ENCODE measurements at regions not wholly inside any gene's neighbourhood (a gene's known extent, or its start where the extent isn't known, plus 50 kb on each side); places are given as distances from the start of the nearest gene placed in this dataset.

GRCh38 chr20:17017232-17017631 is 209.6 kb upstream of the PCSK2 start:
- no peak for DNase-seq (ENCODE audit: low read depth in 2 of 2)

- DNase-seq (ENCODE audit: low read depth in 2 of 2) = no peak
Measured at GRCh38 chr20:17021481-17021880, 205.4 kb upstream of the PCSK2 start.

- DNase-seq (ENCODE audit: low read depth in 2 of 2) = no peak
Measured at GRCh38 chr20:17023036-17023435, 203.8 kb upstream of the PCSK2 start.

- DNase-seq (ENCODE audit: low read depth in 2 of 2) = no peak
Measured at GRCh38 chr20:17023806-17024205, 203.0 kb upstream of the PCSK2 start.

GRCh38 chr20:17024513-17025119 is 202.2 kb upstream of the PCSK2 start:
- DNase-seq (ENCODE audit: low read depth in 2 of 2) = no peak

- DNase-seq (ENCODE audit: low read depth in 2 of 2) = no peak
Measured at GRCh38 chr20:17026346-17026745, 200.5 kb upstream of the PCSK2 start.

- no peak for DNase-seq (ENCODE audit: low read depth in 2 of 2)
Measured at GRCh38 chr20:17029698-17030097, 197.1 kb upstream of the PCSK2 start.

- DNase-seq (ENCODE audit: low read depth in 2 of 2) = no peak
Measured at GRCh38 chr20:17036541-17036940, 190.3 kb upstream of the PCSK2 start.

- no peak for DNase-seq (ENCODE audit: low read depth in 2 of 2)
Measured at GRCh38 chr20:17042122-17042521, 184.7 kb upstream of the PCSK2 start.

- DNase-seq (ENCODE audit: low read depth in 2 of 2) = no peak
Measured at GRCh38 chr20:17043323-17043722, 183.5 kb upstream of the PCSK2 start.

- no peak for DNase-seq (ENCODE audit: low read depth in 2 of 2)
Measured at GRCh38 chr20:17044891-17045290, 181.9 kb upstream of the PCSK2 start.

GRCh38 chr20:17059465-17059864 is 167.4 kb upstream of the PCSK2 start:
- no peak for DNase-seq (ENCODE audit: low read depth in 2 of 2)

GRCh38 chr20:17061715-17062114 is 165.1 kb upstream of the PCSK2 start:
- DNase-seq (ENCODE audit: low read depth in 2 of 2) = no peak

- DNase-seq (ENCODE audit: low read depth in 2 of 2) = no peak
Measured at GRCh38 chr20:17062712-17063111, 164.1 kb upstream of the PCSK2 start.

GRCh38 chr20:17066902-17067301 is 159.9 kb upstream of the PCSK2 start:
- DNase-seq (ENCODE audit: low read depth in 2 of 2) = no peak

- DNase-seq (ENCODE audit: low read depth in 2 of 2) = no peak
Measured at GRCh38 chr20:17068084-17068711, 158.6 kb upstream of the PCSK2 start.

GRCh38 chr20:17077030-17077429 is 149.8 kb upstream of the PCSK2 start:
- DNase-seq (ENCODE audit: low read depth in 2 of 2) = no peak

GRCh38 chr20:17083738-17084137 is 143.1 kb upstream of the PCSK2 start:
- DNase-seq (ENCODE audit: low read depth in 2 of 2) = no peak

GRCh38 chr20:17084909-17085308 is 141.9 kb upstream of the PCSK2 start:
- no peak for DNase-seq (ENCODE audit: low read depth in 2 of 2)

- no peak for DNase-seq (ENCODE audit: low read depth in 2 of 2)
Measured at GRCh38 chr20:17093782-17094181, 133.1 kb upstream of the PCSK2 start.

- no peak for DNase-seq (ENCODE audit: low read depth in 2 of 2)
Measured at GRCh38 chr20:17097603-17098002, 129.2 kb upstream of the PCSK2 start.

- DNase-seq (ENCODE audit: low read depth in 2 of 2) = no peak
Measured at GRCh38 chr20:17100506-17100905, 126.3 kb upstream of the PCSK2 start.

GRCh38 chr20:17107127-17107526 is 119.7 kb upstream of the PCSK2 start:
- DNase-seq (ENCODE audit: low read depth in 2 of 2) = no peak

GRCh38 chr20:17108896-17109295 is 117.9 kb upstream of the PCSK2 start:
- no peak for DNase-seq (ENCODE audit: low read depth in 2 of 2)
